Chondrocyte (in vitro differentiated cells): ENCODE measurements at regions not wholly inside any gene's neighbourhood (a gene's known extent, or its start where the extent isn't known, plus 50 kb on each side); places are given as distances from the start of the nearest gene placed in this dataset.

ENCODE experiments used
- DNase-seq: peaks from one replicate; pipeline ENCODE4 v3.0.0; 2021; ENCODE audit warnings: mixed read lengths, low spot score
- H3K27ac Mint-ChIP-seq: one replicate; pipeline ENCODE4 v1.8.0; 2021; ENCODE audit warnings: mild to moderate bottlenecking, moderate library complexity, mixed read lengths; ENCODE audit not compliant: unreplicated experiment
- H3K27me3 Mint-ChIP-seq: 2 replicates; pipeline ENCODE4 v1.8.0; 2021; ENCODE audit warnings: low read depth, mixed read lengths
- H3K36me3 Mint-ChIP-seq: 2 replicates; pipeline ENCODE4 v1.8.0; 2021; ENCODE audit warnings: low read depth, mixed read lengths
- H3K4me1 Mint-ChIP-seq: 2 replicates; pipeline ENCODE4 v1.8.0; 2021; ENCODE audit warnings: low read depth, mild to moderate bottlenecking, mixed read lengths
- H3K4me3 Mint-ChIP-seq: one replicate; pipeline ENCODE4 v1.8.0; 2021; ENCODE audit warnings: mild to moderate bottlenecking, moderate library complexity, mixed read lengths; ENCODE audit not compliant: unreplicated experiment
- H3K9me3 Mint-ChIP-seq: 2 replicates; pipeline ENCODE4 v1.8.0; 2021; ENCODE audit warnings: low read depth, mixed read lengths
- TF ChIP-seq, protein P1 (sequence below): fragments of 200-600 bp; sonication (generic); IDR thresholded peaks from 2 replicates; pipeline ENCODE4 v1.5.0; 2021; ENCODE audit warnings: antibody characterized with exemption, mild to moderate bottlenecking, moderate library complexity

DNA sequence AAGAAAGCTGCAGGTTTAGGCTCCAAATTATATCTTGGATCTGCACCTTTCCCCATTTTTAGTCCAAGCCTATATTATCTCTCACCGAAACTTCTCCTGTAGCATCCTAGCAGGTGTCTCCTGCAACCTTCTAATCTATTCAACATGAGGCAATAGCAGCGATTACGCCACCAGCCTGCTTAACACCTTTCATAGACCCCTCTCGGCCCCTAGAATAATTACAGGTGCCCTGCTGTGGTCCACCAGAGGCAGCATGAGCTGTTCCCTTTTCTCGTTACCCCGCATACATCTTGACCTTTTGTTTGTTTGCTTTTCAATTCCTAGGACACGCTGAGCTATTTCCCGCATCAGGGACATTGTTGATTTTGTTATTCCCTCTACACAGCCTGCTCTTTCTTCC is 361.9 kb downstream of the CYRIA start:
- Mint-ChIP-seq H3K27me3 (peaks cover 29% of the 10 kb centered on the region), H3K4me1 (peaks cover 8% of the 10 kb centered on the region), H3K4me3 (no peak overlapping the region), H3K36me3 (no peaks in the 10 kb centered on the region), H3K27ac (no peak overlapping the region), H3K9me3 (peaks cover 12% of the 10 kb centered on the region)
- TF ChIP-seq, protein P1, sequence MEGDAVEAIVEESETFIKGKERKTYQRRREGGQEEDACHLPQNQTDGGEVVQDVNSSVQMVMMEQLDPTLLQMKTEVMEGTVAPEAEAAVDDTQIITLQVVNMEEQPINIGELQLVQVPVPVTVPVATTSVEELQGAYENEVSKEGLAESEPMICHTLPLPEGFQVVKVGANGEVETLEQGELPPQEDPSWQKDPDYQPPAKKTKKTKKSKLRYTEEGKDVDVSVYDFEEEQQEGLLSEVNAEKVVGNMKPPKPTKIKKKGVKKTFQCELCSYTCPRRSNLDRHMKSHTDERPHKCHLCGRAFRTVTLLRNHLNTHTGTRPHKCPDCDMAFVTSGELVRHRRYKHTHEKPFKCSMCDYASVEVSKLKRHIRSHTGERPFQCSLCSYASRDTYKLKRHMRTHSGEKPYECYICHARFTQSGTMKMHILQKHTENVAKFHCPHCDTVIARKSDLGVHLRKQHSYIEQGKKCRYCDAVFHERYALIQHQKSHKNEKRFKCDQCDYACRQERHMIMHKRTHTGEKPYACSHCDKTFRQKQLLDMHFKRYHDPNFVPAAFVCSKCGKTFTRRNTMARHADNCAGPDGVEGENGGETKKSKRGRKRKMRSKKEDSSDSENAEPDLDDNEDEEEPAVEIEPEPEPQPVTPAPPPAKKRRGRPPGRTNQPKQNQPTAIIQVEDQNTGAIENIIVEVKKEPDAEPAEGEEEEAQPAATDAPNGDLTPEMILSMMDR, result no peak
- no peak for DNase-seq

DNA sequence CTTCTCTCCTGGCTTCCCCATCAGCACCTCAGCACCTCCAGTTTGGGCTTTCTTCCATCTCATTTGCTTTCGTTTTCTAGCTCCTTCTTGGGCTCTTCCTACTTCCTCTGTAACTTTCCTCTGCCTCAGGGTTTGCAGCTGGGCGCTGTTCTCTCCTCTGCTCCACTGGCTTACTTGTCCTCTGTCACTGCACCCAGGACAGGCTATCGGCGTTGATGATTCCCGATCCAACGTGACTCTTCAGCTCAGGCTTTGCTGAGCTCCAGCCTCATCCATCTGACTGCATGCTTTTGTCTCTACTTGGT is 362.4 kb downstream of the CYRIA start:
- DNase-seq, result no peak
- TF ChIP-seq, protein P1, result no peak
- Mint-ChIP-seq H3K4me1 (peaks cover 8% of the 10 kb centered on the region), H3K9me3 (peaks cover 15% of the 10 kb centered on the region), H3K27me3 (peaks cover 29% of the 10 kb centered on the region), H3K36me3 (no peaks in the 10 kb centered on the region), H3K4me3 (peak overlapping the region; percentile 62), H3K27ac (no peak overlapping the region)

DNA sequence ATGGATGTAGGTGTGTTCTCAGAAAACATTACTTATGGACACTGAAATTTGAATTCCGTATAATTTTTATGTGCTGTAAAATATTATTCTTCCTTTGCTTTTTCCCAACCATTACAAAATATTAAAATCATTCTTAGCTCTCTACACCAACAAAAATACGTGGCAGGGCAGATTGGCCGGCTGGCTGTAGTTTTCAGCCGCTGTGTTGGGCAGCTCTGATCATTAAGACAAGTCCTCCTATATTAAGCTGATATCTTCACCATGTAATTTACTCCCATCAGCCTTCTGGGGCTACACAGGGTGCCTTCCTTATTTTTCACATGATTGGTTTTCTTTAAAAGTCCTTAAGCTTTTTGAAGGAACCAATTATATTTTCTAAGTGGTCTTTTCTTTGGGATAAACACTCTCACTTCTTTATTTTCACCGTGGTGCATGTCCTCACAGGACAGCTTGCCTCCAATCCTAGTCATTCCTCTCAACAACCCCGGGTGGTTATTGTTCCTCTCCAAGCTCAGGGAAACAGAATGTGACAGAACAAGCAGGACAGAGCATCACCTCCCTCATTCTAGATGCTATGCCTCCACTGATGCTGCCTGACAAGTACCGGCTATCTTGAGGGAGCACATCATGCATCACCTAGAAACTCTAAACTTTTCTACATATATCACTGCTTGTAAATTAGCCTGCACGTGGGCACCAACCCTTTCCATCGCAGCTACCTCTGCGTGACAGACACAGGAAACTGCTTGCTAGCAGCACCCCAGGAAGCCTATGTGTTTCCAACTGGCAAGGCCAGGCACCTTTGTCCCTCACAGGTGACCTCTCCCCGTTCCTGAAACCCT is 362.3 kb downstream of the MYCN start:
- TF ChIP-seq, protein P1, result no peak
- H3K4me3 Mint-ChIP-seq, result peak overlapping the region; percentile 62
- H3K36me3 Mint-ChIP-seq, result no peaks in the 10 kb centered on the region
- DNase-seq, result no peak
- no peak overlapping the region for H3K27ac Mint-ChIP-seq
- peaks cover 15% of the 10 kb centered on the region for H3K9me3 Mint-ChIP-seq
- H3K4me1 Mint-ChIP-seq, result peaks cover 8% of the 10 kb centered on the region
- peaks cover 29% of the 10 kb centered on the region for H3K27me3 Mint-ChIP-seq

DNA sequence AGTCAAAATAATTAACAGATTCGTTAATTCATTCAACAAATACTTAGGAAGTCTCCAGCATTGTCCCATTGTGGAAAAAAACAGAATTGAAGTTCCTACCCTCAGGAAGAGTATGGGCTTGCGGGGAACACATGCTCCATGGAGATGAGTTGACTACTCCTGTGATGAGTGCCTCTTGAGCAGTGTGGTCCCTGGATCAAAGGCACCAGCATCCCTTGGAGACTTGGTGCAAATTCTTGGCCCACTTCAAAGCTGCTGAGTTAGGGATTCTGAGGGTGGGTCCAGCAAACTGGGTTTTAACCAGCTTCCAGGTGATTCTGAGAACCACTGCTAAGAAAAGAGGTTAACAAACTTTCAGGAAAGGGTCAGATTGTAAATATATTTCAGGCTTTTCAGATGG is 361.6 kb downstream of the MYCN start:
- H3K9me3 Mint-ChIP-seq, result peaks cover 15% of the 10 kb centered on the region

DNA sequence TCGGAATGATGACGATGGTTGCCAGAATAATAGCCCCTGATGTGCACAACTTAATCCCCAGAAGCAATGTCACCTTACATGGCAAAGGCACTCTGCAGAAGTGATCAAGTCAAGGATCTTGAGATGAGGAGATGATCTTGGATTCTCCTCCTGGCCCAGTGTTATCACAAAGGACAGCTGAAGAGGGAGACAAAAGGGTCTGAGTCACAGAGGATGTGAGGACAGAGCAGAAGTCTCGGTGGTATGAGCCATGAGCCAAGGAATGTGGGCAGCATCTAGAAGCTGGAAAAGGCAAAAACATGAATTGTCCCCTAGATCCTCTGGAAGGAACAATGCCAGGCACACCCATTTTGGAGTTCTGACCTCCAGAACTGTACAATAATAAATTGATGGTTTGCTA is 358.5 kb downstream of the MYCN start:
- TF ChIP-seq, protein P1, result no peak
- peaks cover 15% of the 10 kb centered on the region for H3K9me3 Mint-ChIP-seq
- H3K4me1 Mint-ChIP-seq, result peaks cover 8% of the 10 kb centered on the region
- H3K36me3 Mint-ChIP-seq, result no peaks in the 10 kb centered on the region
- peaks cover 16% of the 10 kb centered on the region for H3K27me3 Mint-ChIP-seq
- no peak overlapping the region for H3K27ac Mint-ChIP-seq
- DNase-seq, result no peak
- no peak overlapping the region for H3K4me3 Mint-ChIP-seq

More for the DNA sequence above, 361.6 kb downstream of the MYCN start:
- no peak overlapping the region for H3K4me3 Mint-ChIP-seq
- no peak overlapping the region for H3K27ac Mint-ChIP-seq
- TF ChIP-seq, protein P1, result no peak
- DNase-seq, result no peak
- H3K4me1 Mint-ChIP-seq, result peaks cover 8% of the 10 kb centered on the region
- peaks cover 29% of the 10 kb centered on the region for H3K27me3 Mint-ChIP-seq
- H3K36me3 Mint-ChIP-seq, result no peaks in the 10 kb centered on the region
